NCI-H345 (cell line): ENCODE measurements at regions not wholly inside any gene's neighbourhood (a gene's known extent, or its start where the extent isn't known, plus 50 kb on each side); places are given as distances from the start of the nearest gene placed in this dataset.

ENCODE experiments used
- DNase-seq: peaks from one replicate; lab custom pipeline; 2025; lab: John Stamatoyannopoulos, UW

DNA sequence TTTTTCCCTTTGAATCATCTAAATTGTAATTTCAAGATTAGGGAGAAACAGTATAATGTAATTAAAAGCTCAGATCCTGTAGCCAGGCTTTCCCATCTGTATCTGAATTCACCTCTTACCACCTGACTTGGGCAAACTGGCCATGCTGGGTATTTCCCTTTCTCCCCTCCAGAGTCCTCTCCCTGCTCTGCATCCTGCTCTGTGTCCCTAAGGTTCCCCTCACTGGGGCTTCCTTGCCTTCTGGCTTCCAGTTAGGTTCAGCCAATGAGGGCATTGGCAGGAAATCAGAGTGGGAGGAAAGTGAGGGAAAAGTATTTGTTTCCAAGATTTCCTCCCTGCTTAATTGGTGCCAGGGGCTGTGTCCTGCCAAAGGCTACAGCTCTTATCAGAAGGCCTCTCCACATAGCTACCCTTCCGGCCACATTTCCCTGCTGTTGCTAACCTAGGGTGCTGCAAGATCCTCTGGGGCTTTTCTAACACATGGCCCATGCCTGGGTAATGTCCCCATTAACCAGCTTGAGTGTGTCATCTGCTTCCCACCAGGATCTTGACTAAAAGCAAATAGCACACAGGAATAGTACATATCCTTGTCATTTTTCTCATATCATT, 51.0 kb upstream of the MPDZ start:
- DNase-seq = no peak
